HG02571 (cell line): ENCODE measurements at regions not wholly inside any gene's neighbourhood (a gene's known extent, or its start where the extent isn't known, plus 50 kb on each side); places are given as distances from the start of the nearest gene placed in this dataset.
"Not testable (repeated sequence)": the region's sequence is repeated elsewhere in the genome, so short reads cannot be mapped to it uniquely, and the experiment has no call there.

Source experiments
- ATAC-seq: cut with Tn5 transposase; IDR thresholded peaks from one replicate; pipeline ENCODE4 v1.9.1; 2021; ENCODE audit warnings: mild to moderate bottlenecking, moderate library complexity; ENCODE audit not compliant: unreplicated experiment

- ATAC-seq = no peak
These were observed 771.6 kb downstream of the EFNB2 start for GRCh38 chr13:105763851-105764250.

DNA sequence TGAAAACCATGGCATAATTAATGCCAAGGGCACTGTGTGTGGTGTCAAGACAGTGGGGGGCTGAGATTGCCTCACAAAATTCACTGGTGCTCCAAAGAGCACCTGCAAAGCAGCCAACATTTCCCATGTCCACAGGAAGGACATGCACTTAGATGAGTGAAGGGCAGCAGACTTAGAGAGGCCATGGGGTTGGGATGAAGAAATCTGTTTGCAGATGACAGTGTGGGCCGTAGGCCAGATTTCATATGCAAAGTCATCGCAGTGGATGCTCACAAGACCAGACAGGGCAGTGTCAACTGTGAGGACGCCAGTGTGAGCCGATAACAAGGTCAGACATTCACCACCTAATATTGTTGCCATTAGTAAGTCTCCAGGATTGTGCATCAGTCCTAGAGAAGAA is 773.4 kb downstream of the EFNB2 start:
- ATAC-seq = no peak

DNA sequence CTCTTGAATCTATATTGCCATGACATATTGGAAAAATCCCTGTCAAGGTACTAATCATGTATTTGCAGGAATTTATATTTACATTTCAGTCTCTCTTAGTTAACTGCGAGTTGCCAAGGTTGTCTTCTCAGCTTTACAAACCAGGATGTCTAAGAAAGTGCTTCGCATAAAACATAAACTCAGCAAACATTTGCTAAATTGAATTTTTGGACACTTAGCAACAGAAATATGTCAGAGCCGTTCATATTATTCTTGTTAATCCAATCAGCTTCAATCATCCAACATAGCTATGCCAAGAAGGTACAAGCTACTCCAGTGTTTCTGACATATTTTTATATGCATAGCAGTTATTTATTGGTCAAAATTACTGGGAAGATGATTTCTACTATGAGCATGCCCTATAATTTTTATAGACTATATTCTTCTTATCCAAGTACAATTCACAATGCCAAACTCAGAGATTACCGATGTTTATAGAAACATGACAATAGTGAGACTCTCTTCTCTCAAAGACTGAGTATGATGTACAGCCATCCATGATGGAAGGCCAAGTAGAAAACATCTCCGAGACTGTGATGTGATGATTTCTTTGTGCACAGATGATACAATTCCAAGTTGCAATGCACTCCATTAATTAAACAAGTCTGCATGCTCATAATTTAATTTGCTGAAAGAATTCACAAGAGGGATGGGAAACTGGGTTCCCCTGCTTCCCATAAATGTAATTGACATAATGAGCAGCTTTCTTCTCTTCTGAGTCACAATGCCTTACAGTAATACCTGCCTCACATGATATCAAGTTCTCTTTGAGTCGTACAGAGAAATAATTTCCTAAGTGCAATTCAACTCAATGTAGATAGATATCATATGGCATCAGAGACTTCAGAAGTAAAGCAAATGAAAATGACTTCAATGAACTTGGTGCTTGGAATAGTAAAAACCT is 776.3 kb downstream of the EFNB2 start:
- ATAC-seq = no peak

- ATAC-seq = no peak
These were observed 794.7 kb downstream of the EFNB2 start for GRCh38 chr13:105740739-105741138.

- no peak for ATAC-seq
These were observed 797.8 kb downstream of the EFNB2 start for GRCh38 chr13:105737688-105738087.

GRCh38 chr13:105735281-105735680 is 800.2 kb downstream of the EFNB2 start:
- ATAC-seq = no peak

GRCh38 chr13:105732806-105733529 is 802.5 kb downstream of the EFNB2 start:
- ATAC-seq = no peak

- no peak for ATAC-seq
These were observed 809.6 kb downstream of the EFNB2 start for GRCh38 chr13:105725887-105726286.

GRCh38 chr13:105721016-105721415 is 814.4 kb downstream of the EFNB2 start:
- ATAC-seq = no peak

DNA sequence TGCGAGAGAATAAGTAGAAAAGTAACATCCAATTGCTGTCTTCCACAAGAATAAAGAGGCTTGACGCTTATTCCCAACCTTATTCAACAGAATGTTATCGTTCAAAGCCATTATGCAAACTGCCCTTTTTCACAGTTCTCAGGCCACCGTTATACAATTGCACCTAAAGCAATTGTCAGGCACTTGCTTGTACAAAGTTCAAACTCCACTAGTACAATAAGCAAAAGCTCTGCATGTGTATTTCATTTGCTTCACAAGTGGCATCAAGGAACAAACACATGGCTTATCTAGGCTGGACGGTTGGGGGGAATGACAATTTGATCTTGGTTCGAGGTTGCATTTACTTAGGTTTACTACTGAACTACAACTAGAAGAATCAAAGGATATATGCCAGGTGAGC is 815.6 kb downstream of the EFNB2 start:
- ATAC-seq = no peak

- ATAC-seq = no peak
These were observed 826.3 kb downstream of the EFNB2 start for GRCh38 chr13:105709181-105709580.

- no peak for ATAC-seq
These were observed 831.6 kb downstream of the EFNB2 start for GRCh38 chr13:105703843-105704242.

GRCh38 chr13:105702441-105702840 is 833.0 kb downstream of the EFNB2 start:
- no peak for ATAC-seq

- no peak for ATAC-seq
These were observed 842.7 kb downstream of the EFNB2 start for GRCh38 chr13:105692769-105693168.

GRCh38 chr13:105684216-105684615 is 851.2 kb downstream of the EFNB2 start:
- ATAC-seq = no peak

- no peak for ATAC-seq
These were observed 855.6 kb downstream of the EFNB2 start for GRCh38 chr13:105679838-105680237.

DNA sequence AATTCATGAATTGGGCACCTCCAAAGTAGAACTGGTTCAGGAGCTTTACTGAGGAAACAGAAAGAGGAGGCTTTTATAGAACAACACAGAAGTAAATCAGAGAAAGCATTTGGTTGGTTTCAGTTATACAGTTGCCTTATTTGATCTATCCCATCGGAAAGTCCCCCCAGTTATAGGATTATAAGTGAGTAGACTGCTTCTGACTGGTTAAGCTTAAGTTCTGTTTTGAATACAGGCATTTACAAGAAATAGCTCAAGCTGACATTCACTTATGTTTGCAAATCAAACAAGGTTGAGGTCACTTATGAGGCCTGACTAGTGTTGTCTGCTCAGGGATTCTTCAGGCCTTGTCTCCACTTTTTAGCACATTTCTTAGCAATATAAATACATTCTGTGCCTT is 857.4 kb downstream of the EFNB2 start:
- no peak for ATAC-seq

DNA sequence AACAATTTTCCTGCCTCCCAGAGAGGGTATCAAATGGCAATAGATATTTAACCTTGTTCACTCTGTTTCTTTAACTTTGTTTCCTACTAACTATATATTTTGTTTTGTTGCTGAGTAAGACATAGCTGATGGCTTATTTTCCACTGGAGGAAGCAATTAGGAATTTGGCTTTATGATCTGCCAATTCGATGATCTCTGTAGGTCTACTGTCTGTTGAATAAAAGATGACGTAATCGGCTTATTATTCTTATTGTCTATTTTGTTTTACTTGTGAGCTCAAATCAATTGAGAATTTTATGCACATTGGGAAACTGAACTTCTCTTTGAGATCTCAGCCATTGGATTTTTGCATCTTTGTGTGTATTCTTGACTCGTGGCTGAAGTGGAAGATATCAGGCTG is 862.6 kb downstream of the EFNB2 start:
- no peak for ATAC-seq

- not testable (repeated sequence) for ATAC-seq
These were observed 864.3 kb downstream of the EFNB2 start for GRCh38 chr13:105671131-105671530.

- no peak for ATAC-seq
These were observed 865.1 kb downstream of the EFNB2 start for GRCh38 chr13:105670179-105670990.

GRCh38 chr13:105665284-105665683 is 870.2 kb downstream of the EFNB2 start:
- no peak for ATAC-seq
